ENCODE measurements at regions not wholly inside any gene's neighbourhood (a gene's known extent, or its start where the extent isn't known, plus 50 kb on each side); places are given as distances from the start of the nearest gene placed in this dataset.

DNA sequence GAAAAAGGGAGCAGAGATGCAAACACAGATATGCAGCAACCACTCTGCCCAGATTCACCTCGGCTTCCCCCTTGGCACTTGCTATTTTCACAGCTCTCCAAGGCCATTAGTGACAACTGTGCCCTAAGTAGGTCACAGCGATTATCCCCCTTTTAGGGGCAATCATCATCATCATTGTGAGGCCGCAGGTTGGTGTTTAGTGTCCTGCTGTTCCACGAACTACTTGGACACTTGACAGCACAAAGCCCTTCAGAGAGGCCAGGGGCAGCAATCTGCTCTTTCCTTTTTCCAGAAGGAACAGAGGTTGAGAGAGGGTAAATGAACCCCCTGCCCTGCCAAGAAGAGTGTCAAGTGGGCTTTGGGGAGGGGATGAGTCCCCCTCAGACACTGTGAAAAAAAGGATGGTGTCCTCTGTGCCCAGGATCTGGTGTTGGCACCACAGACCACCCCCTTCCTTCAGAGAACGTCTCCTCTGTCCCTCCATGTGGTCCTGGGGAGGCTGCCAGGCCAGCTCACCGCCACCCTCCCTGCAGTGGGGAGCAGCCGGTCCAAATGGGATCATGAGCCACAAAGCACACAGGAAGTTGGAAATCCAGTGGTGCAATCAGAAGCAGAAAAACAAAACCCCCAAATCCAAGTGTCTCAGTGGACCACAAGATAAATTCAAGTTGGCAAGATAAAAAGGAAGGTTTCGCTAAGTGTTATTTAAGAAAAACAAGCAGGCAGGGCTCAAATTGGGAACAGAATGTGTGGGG is 78.4 kb upstream of the MED9 start:
- no peak for DNase-seq

DNA sequence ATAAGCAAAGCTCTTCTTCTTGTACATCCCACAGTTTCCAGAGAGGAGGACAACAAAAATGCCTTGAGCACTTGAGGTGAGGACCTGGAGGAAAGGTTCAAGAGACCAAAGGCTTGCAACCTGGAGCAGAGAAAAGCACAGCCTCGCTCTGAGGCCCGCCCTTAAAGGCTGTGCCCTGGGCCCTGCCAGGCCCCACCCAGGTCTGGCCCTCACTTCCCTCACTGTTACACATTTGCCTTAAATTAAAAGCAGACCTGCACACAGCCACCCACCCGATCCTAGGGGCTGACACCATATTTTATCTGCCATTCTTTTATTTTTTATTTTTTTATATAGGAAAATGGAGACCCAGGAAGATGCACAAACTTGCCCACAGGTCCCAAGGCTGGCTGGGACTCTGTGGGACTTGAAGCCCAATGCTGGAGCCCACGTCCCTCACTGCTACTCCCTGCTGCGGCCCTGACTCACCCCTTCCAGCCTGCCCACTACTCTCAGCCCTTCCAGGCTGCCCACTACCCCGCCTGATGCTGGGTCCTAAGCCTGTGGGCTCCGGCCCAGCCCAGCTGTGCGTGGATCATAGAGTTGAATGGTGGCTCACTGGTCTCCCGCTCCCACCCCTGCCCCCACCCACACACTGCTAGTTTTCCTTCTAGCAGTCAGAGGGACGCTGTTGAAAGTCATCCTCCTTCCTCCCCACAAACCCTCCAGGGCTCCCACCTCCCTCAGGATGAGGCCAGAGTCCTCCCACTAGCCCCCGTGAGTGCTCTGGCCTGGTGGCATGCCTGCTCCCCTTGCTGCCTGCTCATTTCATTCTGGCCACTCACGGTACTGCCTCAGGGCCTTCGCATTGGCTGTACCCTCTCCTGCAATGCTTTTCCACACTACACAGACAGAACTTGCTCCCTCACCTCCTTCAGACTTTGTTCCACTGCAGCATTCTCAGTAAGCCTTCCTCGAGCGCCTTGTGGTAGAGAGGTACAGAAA is 77.6 kb upstream of the MED9 start:
- DNase-seq = no peak

DNA sequence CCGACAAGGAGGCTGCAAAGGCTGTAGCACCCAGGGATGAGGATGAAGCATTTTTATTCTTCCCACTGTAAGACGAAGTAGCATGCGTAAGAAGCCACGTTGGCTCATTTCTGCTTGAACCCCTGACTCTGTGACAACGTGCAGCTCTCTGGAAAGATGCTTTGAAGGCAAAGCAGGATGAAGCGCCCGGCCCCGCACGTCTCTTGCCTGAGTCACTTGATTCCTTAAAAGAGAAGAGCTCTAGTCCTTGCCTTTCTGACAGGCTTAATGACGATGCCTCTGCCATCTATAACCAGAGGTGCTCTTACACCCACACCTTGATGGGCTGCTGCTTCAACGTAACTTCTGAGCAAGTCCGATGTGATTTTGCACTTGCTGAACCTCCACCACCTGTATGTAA is 76.7 kb upstream of the MED9 start:
- no peak for DNase-seq

DNA sequence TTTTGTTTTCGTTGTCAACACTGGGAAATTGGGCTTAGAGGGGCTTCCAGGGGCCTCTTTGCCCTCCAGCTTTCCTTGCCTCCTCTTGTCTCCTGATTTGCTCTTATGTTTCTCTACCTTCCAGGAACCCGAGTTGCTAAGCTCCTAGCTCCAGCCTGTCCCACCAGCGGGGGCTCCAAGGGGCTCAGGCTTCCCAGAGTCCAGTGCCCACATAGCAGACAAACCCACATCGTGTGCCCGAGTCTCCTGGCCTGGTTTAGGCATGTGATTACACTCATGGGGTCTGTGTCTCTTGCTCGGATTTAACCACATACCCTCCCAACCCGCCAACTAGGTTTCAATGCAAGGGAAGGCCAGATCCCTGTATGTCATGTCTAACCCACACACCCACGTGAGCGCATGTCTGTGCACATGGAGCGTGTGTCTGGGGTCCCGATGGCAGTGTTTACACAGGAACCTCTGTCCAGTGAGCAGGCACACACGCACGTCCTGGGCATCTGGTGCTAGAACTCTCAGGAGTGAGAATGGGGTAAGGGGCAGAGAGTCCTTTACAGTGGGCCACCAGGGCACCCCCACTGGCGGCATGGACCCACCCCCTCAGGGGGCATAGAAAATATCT is 76.1 kb upstream of the MED9 start:
- no peak for DNase-seq

DNA sequence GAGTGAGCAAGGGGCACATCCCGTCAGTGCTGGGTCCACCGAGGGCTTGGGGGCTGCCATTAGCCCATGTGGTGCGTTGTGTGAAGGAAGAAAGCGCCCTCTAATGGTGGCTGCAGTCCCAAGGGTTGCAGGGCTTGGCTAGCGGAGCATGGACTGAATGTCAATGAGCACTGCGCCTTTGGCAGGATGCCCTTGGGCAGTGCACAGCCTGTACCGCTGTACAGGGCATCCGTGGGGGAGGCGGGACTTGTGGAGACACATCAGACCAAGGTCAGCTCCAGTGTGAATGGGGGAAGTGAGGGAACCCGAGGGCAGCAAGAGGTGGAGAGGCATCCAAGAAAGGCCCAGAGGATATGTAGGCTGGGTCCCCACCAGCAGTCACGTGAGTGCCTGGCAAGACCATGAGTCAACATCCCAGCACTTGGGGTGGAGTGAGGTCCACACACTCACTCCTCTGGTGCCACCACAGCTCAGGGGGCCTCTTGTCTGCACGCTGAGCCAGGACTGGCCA is 75.5 kb upstream of the MED9 start:
- no peak for DNase-seq

DNA sequence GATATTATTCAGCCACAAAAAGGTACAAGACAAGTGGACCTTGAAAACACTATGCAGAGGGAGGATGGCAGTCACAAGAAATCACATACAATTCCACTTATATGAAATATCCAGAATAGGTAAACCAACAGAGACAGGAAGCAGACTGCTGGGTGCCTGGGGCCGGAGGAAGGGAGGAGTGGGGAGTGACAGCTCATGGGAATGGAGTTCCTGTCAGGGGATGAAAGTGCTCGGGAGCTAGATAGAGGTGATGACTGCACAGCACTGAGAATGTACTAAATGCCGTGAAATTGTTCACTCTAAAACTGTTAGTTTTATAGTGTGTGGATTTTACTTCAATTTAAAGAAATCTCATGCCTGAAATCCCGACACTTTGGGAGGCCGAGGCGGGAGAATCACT is 74.2 kb upstream of the MED9 start:
- no peak for DNase-seq

DNA sequence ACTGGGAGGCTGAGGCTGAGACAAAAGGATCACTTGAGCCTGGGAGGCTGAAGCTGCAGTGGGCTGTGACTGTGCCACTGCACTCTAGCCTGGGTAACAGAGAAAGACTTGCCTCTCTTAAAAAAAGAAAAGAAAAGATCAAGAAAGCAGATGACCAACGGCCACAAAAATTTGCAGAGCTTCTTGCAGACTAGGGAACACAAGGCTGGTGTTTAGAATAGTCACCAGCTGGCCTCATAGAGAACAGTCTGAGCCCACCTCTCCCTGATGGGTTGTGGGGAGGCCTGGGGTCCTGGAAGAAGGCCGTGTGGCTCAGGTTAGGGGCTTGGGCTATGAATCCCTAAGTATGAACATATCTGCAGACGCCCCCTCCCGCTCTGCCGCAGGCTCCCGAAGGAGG is 73.7 kb upstream of the MED9 start:
- no peak for DNase-seq

DNA sequence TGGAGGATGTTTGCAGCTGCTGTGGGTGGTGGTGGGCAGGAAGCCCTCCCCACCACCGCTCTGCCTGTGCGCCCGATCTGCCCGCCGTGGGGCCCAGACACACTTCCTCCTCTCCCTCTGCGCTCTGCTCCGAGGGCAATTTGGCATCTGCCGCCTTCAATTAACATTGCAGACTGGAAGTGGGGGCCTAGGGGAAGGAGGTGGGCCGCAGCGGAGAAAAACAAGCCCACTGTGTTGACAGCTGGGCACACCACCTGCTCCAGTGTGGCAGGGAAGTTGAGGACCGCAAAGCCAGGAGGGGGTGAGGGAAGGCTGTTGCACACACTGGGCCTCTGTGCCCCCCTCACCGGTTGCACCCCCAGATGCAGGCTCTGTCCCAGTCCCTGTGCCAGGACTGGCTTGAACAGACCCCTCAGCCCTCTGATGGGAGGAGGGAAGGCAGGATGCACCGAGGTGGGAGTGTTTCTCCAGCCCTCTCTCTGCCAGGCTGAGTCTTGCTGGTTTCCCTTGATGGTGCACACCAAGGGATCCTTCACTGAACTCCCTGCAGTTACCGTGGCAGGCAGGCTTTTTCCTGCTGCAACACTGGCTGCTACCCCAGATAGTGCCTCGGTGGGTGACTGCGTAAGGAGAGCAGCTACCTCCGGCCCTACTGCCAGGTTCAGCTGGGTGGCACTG is 72.8 kb upstream of the MED9 start:
- DNase-seq = no peak

DNA sequence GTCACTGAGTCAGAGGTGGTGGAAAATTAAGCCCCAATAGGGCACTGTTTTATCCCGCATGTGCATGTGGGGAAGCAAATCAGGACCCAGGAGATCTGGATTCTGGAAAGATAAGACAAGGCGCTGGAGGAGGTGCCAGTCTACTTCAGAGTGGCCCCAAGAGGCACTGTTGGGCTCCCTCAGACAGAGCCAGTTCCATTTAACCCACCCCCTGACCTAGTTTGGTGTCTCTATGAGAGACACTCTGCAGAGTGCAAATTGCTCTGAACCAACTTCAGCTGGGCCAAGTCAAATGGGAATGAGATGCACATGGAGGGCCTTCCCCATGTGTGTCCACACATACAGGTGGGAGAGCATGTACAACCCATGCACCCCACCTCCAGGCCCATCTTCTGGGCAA is 71.1 kb upstream of the MED9 start:
- no peak for DNase-seq

DNA sequence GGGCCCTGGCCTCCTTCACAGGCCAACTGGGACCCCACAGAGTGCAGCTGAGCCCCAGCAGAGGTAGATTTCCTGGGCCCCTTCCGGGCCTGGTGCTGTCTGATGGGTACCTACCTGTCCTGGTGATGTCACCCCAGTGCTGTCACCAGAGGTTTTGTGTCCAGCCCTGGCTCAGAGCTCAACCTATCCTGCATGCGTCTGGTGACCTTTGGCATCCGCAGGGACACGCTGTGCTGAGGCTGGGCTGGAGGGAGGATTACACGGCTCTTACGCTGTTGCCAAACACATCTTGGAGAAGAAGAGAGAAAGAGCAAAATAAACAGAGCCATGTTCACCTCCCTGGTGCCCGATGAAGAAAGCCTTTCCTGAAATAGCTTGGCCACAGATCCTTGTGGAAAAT is 70.6 kb upstream of the MED9 start:
- no peak for DNase-seq

DNA sequence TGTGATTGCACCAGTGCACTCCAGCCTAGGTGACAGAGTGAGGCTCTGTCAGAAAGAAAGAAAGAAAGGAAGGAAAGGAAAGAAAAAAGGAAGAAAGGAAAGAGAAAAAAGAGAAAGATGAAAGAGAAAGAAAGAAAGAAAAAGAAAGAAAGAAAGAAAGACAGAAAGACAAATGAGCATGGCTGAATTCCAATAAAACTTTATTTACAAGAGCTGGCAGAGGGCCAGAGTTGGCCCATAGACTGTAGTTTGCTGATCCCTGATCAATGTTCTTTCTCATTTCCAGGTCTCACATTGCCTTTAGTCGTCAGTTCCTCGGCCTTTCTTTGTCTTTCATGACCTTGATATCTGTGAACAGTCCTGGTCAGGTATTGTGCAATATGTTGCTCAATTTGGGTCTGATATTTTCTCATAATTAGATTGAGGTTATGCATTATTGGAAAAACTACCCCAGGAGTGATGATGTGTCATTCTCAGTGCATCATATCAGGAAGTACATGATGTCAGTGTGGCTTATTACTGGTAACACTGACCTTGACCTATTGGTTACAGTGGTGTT is 68.5 kb upstream of the MED9 start:
- DNase-seq = no peak

DNA sequence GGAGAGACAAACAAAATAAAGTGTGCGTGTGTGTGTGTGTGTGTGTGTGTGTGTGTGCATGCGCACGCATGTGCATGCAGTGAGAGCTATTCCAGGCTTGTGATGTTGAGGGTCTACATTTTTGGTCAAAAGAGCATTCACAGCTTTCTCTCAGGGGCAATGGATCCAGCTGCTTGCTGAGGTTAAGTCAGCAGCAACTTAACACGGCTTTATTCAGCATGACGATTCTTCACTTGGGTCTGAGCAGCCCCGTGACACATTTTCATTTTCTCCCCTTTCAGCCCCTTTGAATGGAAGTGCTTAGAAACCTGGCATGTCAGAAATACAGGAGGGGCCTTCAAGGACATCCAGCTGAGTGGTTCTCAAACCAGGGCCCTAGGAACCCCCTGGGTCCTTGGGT is 66.4 kb upstream of the MED9 start:
- no peak for DNase-seq

DNA sequence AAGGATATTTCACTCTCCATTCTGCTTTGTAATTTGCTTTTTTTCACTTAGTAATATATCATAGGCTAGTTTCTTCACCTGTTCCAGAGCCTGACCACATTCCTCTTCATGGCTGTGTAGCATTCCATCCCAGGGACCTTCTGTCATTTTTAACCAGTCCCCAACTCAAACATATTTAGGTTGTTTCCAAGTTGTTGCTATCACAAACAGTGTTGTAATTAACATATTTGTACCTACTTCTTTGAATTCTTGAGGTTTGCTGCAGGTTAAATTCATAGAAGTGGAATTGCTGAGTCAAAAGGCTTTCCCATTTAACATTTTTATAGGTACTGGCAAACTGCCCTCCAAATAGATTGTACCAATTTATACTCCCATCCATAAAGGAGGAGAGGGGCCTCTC is 65.1 kb upstream of the MED9 start:
- DNase-seq = no peak

DNA sequence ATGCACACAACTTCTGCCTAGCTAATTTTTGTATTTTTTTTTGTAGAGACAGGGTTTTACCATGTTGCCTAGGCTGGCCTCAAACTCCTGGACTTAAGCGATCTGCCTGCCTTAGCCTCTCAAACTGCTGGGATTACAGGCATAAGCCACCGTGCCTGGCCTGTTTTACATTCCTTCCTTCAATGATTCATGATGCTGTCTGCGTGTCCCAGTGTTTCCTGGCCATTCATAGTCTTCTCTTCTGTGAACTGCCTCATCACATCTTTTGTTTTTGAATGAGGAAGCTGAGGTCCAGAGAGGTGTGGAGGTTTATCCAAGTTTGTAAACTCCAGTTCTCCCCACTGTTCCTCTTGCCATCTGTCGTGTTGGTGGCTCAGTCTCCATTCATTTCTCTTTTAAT is 64.5 kb upstream of the MED9 start:
- no peak for DNase-seq

DNA sequence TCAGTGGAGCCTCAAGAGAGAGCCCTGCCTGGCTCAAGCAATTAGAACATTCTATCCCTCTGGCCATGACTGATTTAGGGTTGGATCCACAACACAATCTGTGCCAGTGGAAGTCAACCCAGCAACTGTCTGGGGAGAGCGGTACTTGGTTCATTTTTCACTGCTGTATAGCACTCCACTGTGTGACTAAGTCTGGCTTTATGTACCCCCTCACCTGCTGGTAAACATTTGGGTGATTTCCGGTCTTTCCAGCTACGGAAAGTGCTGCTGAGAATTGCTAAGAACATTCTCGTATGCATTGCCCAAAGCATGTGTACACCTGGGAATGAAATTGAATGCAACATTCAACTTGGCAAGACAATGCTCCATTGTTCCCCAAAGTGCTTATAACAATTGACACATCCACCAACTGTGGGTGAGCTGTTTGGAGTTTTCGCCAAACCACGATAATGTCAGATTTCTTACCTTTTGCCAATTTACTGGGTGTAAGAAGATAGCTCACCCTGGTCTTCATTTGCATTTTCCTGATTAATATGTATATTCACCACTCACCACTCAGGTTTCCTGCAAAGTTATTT is 63.5 kb upstream of the MED9 start:
- no peak for DNase-seq

DNA sequence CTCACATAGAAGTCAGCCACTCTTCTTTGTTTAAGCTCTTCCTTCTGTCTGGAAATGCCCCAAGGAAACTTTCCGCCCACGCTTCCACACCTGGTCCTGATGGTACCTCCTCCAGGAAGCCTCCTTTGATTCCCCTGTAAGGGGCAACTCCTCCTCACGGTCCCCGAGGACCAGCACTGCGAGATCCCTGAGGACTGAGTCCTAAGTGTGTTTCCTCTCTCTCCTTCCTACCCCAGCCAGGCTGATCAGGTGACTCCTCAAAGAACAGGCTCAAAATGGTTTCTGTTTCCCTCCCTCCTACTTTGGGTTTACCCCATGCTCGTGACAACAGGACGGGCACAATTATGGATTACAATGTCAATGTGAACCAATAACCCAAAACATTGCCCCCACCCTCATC is 63.0 kb upstream of the MED9 start:
- DNase-seq = no peak

DNA sequence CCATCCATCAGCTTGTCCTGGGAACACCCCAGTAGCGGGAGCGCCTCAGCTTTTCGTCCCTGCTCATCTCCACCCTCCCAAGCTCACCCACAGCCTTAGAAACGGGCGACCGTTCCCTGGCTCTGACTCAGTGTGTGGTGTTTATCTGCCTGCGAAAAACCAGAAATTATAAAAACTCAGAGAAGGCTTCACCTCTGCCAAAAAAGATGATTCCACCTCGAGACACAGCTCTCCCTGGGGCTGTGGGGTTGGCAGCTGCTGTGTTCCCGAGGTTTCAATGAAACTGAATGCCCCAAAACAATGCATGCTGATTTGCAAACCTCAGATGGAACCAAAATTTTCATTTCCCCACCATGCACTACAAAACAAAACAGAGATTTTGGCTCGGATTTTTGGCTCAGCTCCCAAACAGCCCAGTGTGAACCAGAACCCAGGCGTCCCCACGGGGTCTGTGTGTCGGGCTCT is 62.4 kb upstream of the MED9 start:
- no peak for DNase-seq

DNA sequence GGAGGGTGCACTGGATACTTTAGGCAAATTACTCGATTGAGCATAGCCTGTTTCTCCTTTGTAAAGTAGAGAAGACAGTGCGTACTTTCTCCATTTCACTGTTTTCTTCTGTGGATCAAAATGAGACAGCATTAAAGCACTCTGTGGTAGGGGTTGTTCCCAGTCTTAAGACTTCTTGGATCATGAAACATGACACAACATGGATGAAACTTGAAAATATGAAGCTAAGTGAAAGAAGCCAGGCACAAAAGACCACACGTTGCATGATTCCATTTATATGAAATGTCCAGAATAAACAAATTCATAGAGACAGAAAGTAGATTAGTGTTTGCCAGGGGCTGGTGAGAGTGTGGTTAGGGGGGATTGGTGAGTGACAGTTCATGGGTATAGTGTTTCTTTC is 61.8 kb upstream of the MED9 start:
- no peak for DNase-seq

DNA sequence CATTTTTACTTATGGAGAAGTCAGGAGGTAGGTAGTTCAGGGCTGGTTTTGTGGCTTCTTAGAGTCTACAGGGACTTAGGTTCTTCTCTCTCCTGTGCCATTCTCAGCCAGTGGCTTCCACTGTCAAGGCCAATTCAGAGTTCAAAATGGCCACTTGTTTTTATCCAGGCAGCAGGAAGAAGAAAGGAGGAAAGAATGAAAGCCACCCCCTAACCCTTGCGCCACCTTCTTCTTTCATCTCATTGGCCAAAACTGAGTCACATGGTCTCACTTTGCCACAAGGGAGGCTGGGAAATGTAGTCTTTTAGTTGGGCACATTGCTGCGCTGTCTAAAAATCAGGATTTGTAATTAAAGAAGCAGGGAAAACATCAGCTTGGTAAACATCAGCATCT is 60.8 kb upstream of the MED9 start:
- peak; percentile 72 for DNase-seq

DNA sequence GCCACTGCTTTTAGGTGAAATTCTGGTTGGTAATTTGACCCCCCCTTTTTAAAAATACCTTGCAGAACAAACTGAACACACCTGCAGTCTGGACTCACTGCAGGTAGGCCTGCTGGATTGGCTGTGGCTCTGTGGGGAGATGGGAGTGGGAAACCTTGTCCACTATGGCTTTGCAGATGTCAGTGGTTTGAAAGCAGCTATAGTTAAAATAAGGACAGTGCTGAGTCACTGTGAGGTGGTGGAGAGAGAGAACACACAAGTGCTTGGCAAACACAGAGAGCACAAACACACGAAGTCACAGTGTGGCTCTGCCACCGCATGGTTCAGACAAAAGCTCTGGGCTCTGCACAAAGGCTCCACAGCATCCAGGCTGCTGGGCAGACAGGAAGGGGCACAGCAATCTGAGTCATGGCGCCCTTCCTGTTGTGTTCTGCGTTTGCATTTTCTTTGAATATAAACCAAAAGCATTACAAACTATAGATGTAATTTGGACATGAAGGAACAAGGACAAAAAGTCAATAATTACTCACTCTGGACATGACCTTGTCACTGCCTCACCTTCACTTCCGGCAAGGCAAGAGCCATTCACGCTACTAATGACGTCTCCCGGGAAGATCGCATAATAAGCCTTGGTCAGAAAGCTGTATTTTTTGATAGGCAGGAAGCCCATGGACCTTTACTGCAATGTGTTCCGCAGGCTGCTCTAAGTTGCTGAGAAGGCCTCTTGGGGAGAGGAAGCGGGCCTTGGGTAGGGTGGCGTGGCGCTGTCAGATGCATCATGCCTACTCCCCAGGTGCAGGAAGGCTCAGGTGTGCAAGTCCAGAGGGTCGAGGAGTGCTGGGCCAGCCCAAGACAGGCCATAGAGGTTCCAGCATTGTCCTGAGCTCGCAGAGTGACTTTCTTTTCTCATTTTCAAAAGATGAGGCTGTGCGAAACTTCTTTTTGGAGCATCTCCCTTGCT is 60.1 kb upstream of the MED9 start:
- peak; percentile 72 for DNase-seq

DNA sequence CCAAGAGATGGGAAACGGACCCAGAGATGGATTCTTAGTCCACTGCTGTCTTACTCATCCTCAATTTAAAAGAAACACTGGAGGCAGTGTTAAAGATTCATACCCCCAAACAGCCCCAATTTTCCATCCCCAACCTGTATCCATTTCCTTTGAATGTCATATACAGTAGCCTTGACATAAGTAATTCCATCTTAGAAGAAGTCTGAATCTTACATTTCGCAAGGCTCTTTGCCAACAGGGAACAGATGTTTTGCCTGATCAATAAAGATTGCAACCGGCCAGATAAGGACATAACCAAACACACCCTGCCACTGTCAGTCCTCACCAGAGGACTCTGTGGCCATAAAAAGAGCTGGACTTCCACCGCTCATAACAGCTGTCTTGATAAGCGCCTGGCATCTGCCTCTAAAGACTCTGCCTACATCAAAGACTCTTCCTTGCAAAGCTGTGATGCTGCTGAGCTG is 59.0 kb upstream of the MED9 start:
- no peak for DNase-seq

Measured in NCI-H2029 treated with DMSO at 0.1 percent for 48 hours (cell line).